Inflammatory macrophage treated with lipopolysaccharide for 4 hours (primary cell): ENCODE measurements at regions not wholly inside any gene's neighbourhood (a gene's known extent, or its start where the extent isn't known, plus 50 kb on each side); places are given as distances from the start of the nearest gene placed in this dataset.
A peak's percentile ranks its signal among the peaks of the same experiment; 100 is the strongest.
"Not testable (repeated sequence)": the region's sequence is repeated elsewhere in the genome, so short reads cannot be mapped to it uniquely, and the experiment has no call there.

Source experiments
- DNase-seq: peaks from one replicate; pipeline ENCODE4 v3.0.0-alpha.2; 2020

DNA sequence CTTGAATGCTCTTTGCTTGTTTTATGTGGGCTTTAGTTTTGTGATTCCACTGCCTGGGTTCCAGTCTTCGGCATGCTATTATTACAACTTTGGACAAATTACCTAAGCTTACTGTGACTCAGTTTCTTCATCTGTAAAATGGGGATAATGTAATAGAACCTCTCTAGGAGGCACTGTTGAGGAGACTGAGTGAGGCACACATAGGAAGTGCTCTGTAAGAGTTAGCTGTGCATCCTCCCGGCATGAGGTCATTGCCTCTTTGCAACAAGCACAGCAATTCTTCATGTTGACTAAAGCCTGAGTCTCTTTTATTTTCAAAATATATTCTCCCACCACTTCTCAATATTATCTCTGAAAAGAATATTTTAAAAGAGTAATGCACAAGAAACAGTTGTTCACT is 227.4 kb downstream of the DLEU7 start:
- DNase-seq, result peak; percentile 29

DNA sequence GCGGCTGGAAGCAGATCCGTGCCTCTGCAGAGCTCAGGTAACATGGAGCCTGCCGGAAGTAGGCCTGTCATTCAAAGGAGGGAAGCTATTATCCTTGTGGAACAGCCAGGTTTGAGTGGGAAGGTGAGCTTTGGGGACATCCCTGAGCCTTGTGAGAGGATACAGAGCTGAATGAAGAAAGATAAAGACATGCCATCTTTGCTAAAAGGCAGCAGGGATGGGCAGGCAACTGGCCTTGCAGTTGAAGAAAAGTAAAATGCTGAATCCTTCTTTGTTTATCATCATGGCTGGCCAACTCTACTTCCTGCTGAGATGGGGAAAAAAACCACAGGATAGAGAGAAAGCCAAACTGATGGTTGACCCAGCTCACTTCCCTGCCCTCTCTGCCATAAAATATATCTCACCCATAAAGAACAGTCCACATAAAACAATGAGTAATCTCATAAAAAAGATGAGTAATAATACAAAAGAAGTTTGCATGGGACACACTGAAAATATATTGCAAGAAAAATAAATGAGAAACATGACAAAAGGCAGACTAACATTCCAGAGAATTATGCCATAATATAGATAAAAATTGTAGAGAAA is 226.3 kb downstream of the DLEU7 start:
- DNase-seq, result no peak

DNA sequence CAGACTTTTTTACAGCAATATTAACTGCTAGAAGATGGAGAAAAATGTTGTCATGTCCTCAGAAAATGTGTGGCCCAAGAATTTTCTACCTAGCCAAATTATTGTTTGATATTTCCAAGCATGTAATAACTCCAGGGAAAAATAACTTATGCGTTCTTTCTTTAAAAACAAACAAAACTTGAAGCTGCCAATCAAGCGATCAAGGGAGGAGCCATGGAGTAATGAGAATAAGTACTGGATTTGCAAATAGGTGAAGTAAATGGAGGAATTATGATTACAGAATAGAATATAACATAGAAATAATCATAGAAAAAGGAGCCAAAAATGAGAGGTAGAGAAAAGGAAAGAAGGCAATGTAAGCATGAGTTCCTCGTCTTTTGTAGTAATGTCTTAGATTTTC is 225.3 kb downstream of the DLEU7 start:
- no peak for DNase-seq

DNA sequence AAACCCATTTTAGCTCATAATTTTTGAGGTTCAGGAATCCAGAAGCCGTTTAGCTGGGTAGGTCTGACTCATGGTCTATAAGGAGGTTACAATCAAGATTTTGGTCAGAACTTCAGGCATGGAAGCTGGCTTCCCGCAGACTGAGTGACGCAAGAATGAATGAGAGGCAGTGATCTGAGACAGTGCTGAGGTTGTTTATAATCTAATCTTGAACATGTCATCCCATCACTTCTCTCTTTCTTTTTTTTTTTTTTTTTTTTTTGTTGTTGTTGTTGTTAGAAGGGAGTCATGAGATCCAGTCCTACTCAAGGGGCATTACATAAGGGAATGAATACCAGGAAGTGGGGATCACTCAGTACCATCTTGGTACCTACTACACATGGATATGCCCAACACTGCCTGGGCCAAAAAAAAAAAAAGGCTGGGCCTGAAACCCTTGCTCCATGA is 217.4 kb downstream of the DLEU7 start:
- peak; percentile 90 for DNase-seq

DNA sequence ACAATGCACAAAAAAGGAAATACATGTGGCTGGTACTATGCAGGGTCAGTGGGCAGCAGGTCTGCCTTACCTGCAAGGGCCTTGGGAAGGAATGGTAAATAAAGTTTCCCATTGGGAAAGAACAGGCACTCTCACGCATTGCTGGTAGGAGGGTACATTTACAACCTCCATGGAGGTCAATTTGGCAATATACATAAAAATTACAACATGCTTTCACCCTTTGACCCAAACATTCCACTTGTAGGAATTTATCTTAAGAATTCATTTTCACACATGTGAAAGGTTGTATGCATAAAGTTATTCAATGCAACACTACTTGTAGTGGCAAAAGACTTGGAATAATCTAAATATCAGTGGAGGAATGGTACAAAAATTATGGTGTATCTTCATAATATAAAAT is 216.4 kb downstream of the DLEU7 start:
- no peak for DNase-seq

DNA sequence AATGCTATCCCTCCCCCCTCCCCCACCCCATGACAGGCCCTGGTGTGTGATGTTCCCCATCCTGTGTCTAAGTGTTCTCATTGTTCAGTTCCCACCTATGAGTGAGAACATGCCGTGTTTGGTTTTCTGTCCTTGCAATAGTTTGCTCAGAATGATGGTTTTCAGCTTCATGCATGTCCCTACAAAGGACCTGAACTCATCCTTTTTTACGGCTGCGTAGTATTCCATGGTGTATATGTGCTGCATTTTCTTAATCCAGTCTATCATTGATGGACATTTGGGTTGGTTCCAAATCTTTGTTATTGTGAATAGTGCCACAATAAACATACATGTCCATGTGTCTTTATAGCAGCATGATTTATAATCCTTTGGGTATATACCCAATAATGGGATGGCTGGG is 215.0 kb downstream of the DLEU7 start:
- DNase-seq, result not testable (repeated sequence)

DNA sequence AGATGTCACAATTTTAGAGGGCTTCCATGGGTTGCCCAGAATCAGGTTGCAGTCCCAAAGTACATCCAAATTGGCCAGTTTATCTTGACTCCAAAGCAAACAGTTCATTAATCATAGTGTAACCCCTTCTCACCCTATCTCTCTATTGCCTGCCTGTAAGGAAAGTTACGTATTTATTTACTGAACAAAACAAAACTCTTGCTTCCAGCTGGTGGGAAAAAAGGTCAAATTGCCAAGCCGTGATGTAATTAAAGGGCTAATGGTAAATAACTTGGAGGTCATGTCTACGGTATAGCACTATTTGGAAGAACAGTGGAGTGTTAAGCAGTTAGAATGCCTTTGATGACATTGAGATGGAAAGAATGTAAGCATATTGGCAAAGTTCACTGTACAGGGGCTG is 214.0 kb downstream of the DLEU7 start:
- DNase-seq, result no peak

DNA sequence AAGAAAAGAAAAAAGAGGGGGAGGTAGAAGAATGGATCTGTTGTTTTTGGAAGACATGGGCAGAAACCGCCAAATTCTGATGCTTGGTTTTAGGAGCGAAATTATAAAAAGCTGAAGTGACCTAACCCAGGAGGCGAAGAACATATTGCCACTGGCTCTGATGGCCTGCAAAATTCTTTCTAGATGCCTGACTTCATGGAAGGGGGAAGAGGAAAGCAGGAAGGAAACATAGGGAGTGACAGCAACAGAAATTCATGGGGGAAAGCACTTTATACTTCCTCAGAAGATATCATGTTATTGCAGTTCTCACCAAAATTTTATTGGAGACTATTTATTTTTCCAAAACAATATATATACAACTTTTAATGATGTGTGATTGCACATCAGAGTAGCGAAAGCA is 213.5 kb downstream of the DLEU7 start:
- no peak for DNase-seq

- peak; percentile 12 for DNase-seq
These were observed 212.5 kb downstream of the DLEU7 start for GRCh38 chr13:50631041-50631440.

DNA sequence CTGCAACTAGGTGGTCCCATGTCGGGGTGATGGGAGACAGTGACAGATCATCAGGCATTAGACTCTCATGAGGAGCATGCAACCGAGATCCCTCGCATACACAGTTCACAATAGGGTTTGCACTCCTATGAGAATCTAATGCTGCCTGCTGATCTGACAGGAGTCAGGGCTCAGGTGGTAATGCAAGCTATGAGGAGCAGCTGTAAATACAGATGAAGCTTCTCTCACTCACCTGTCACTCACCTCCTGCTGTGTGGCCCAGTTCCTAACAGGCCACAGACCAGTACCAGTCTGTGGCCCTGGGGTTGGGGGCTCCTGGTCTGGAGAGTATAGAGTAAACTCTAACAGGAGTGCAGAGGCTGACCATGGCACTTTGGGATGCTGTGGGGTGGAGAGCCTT is 209.2 kb downstream of the DLEU7 start:
- DNase-seq, result no peak

DNA sequence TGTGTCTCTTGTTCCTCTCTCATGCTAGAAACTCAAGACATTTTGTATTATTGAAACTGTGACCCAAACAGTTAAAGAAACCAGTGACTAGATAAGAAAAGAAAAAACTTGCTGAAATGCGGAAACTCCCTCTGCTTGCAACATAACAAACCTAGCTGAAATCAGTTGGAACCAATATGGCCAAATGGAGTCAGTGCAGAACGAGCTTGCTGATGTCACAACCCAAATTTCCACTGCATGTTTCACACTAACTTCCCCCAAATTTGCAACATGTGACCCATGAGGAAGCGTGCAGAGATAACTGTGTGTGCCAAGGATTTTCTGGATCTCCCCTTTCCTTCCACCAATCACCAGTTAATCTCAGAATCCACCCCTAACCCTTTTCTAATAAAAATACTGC is 208.0 kb downstream of the DLEU7 start:
- peak; percentile 98 for DNase-seq

- DNase-seq, result no peak
These were observed 207.3 kb downstream of the DLEU7 start for GRCh38 chr13:50636007-50636704.

DNA sequence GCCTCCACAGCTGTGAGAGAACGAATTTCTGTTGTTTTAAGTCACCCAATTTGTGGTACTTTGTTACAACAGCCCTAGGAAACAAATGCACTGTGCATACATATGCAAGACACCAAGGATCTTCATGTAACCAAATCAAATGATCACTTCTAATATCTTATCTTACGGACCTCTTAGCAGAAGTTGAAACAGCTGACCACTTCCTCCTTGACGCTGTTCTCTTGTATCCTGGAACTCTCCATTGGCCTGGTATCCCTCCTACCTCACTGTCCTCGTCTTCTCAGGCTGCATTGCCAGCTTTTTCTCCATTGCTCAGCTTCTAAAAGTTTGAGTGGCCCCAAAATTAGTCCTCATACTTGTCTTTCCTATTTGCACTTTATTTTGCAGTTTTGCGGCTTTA is 200.4 kb downstream of the DLEU7 start:
- peak; percentile 34 for DNase-seq

GRCh38 chr13:50644081-50644871 is 199.2 kb downstream of the DLEU7 start:
- DNase-seq, result no peak

GRCh38 chr13:50645092-50645491 is 198.4 kb downstream of the DLEU7 start:
- DNase-seq, result no peak

- no peak for DNase-seq
These were observed 197.4 kb downstream of the DLEU7 start for GRCh38 chr13:50646070-50646469.

DNA sequence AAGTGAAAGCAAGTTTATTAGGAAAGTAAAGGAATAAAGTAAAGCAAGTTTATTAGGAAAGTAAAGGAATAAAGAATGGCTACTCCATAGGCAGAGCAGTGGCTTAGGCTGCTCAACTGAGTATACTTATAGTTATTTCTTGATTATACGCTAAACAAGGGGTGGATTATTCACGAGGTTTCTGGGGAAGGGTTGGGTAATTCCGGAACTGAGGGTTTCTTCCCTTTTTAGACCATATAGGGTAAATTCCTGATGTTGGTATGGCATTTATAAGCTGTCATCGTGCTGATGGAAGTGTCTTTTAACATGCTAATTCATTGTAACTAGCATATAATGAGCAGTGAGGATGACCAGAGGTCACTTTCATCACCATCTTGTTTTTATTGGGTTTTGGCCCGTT is 194.3 kb downstream of the DLEU7 start:
- DNase-seq, result peak; percentile 62

DNA sequence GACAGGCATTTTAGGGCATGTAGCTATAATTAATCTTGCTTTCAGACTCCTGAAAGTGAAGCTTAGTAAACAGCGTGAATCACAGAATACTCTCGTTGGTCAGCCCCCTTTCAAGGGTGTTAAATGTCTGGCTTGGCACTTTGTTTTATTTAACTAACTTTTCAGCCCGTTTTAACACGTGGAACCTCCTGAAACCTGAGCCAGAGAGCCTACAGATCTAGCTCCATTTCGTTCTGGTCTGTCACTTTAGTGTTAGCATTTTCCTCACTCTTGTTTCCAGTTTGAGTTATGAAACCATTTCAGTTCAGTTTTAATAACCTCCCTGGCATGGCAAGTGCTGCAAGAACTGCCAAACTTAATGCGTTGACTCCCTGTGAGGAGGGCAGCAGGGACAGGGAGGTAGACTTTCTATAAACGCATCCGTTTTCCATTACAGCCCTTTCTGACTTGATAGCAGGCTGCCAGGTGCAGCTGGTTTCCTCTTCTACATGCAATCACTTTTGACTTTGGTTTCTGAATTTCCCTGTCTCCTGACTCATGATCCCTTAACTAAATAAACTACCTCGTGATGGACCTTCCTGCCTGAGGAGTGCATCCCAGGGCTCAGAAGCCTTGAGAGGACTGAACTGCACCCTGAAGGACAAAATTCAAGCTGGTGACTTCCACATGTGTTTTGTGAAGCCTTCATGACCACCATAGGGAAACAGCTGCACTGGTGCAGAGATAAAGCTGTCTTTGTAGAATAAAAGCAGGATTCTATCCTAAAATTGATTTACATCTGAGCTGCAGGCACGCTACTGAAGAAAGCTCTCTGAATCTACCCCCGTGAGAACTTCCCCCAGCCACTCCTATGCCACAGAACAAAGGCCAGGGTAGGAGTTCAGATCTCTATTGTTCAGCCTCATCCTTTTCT is 192.6 kb downstream of the DLEU7 start:
- DNase-seq, result no peak

GRCh38 chr13:50651922-50652321 is 191.6 kb downstream of the DLEU7 start:
- no peak for DNase-seq

- peak; percentile 77 for DNase-seq
These were observed 189.2 kb downstream of the DLEU7 start for GRCh38 chr13:50654331-50654730.

DNA sequence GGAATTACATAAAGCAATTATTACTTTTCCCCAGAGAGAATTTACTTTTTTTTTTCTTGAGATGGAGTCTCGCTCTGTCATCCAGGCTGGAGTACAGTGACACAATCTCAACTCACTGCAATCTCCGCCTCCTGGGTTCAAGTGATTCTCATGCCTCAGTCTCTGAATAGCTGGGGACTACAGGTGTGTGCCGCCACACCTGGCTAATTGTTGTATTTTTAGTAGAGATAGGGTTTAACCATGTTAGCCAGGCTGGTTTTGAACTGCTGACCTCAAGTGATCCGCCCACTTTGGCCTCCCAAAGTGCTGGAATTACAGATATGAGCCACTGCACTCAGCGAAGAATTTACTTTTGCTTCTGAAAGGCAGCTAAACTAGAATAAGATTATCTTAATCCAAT is 181.6 kb downstream of the DLEU7 start:
- DNase-seq, result not testable (repeated sequence)

GRCh38 chr13:50664951-50665350 is 178.5 kb downstream of the DLEU7 start:
- no peak for DNase-seq

GRCh38 chr13:50668049-50668448 is 175.4 kb downstream of the DLEU7 start:
- peak; percentile 31 for DNase-seq
